GM20431 (cell line): ENCODE measurements at regions not wholly inside any gene's neighbourhood (a gene's known extent, or its start where the extent isn't known, plus 50 kb on each side); places are given as distances from the start of the nearest gene placed in this dataset.

Source experiments
- in situ Hi-C: fragments of 300-500 bp; cut with MseI, MboI; formaldehyde crosslinking; loops from one replicate; pipeline ENCODE4 v1.15.0; 2020; ENCODE audit warnings: low sequenced_read_pairs; ENCODE audit not compliant: unreplicated experiment

GRCh38 chr7:10863476-10863875 lies 110.2 kb upstream of the PHF14 start:
- in situ Hi-C loops = no loop called here

- in situ Hi-C loops = no loop called here
Observed at GRCh38 chr7:10874666-10875065, 99.0 kb upstream of the PHF14 start.

DNA sequence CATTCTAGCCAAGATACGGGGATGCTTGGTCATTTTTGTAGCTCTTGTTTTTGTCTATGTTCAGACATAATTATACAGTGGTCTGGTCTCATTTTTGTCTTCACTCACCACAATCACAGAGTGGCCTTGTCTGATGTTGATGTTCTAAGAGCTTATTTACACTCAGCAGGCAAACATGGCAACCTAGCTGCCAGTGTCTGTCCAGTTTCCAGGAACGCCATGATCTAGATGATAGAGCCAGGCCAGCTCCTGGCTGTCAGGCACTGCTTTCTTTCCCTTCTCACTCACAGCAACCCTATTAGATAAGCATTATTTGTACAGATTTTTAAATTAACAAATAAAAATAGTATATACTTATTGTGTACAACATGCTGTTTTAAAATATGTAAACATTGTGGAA lies 98.6 kb upstream of the PHF14 start:
- in situ Hi-C loops = no loop called here

GRCh38 chr7:10888861-10889260 lies 84.8 kb upstream of the PHF14 start:
- in situ Hi-C loops = no loop called here

GRCh38 chr7:10889266-10889898 lies 84.3 kb upstream of the PHF14 start:
- in situ Hi-C loops = no loop called here

- in situ Hi-C loops = no loop called here
Observed at GRCh38 chr7:10908600-10908999, 65.1 kb upstream of the PHF14 start.

- in situ Hi-C loops = no loop called here
Observed at GRCh38 chr7:10910447-10910846, 63.2 kb upstream of the PHF14 start.

DNA sequence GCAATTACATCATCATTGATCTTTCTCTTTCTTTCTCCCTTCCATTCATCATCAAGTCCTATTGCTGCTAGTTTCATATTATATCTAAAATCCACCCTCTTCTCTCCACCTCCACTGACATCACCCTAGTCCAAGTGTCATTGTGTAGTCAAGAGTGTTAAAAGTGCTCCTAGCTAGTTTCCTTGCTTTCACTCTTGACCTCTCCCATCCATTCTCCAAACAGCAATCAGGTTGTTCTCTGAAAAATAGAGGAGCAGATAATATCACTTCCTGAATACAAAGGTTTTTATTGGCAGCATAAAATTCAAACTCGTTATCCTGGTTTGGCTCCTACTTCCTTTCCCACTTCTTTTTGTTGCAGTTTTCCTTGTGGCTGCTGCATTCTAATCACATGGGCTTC lies 61.6 kb upstream of the PHF14 start:
- in situ Hi-C loops = no loop called here

DNA sequence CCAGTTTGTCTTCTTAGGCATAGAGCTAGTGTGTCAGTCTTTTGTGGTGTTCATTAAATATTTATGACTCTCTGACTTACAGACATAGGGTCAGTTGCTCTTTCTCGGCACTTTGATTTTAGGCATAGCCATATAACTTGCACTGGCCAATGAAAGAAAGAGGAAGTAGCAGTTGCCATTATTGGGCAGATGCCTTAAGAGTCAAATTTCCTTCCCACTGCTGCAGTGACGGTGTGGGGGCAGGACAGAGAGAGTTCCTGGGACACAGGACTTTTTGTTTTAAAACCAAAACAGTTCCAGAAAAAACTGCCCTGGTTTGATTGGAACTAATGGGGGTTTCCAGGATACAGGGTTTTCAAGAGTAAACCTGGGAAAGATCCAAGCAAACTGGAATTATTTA lies 60.2 kb upstream of the PHF14 start:
- in situ Hi-C loops = no loop called here

- in situ Hi-C loops = no loop called here
Observed at GRCh38 chr7:10918093-10918590, 55.5 kb upstream of the PHF14 start.

DNA sequence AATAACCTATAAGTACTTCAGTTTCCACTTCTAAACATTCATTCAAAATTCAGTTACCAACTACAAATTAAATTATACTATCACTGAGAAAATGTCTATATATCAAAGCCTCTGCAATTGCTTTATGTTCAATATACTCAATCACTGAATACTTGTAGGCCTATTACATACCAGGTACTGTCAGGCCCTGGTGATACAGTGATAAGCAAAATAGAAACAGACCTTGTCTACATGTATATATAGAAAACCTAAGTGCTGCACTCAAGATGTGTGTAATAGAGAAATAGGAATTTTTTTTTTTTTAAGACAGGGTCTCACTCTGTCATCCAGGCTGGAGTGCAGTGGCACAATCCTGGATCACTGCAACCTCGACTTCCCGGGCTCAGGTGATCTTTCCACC lies 53.7 kb upstream of the PHF14 start:
- in situ Hi-C loops = no loop called here
